ENCODE measurements at regions not wholly inside any gene's neighbourhood (a gene's known extent, or its start where the extent isn't known, plus 50 kb on each side); places are given as distances from the start of the nearest gene placed in this dataset.
A peak's percentile ranks its signal among the peaks of the same experiment; 100 is the strongest.
"Not testable (repeated sequence)": the region's sequence is repeated elsewhere in the genome, so short reads cannot be mapped to it uniquely, and the experiment has no call there.

DNA sequence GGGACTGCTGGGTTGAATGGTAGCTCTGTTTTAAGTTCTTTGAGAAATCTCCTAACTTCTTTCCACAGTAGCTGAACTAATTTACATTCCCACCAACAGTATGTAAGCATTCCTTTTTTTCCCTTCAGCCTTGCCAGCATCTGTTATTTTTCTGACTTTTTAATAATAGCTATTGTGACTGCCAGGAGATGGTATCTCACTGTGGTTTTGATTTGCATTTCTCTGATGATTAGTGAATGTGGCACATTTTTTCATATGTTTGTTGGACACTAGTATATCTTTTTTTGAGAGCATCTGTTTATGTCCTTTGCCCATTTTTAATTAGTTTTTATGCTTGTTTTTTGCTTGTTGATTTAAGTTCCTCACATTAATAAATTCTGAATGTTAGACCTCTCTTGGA is 990.8 kb downstream of the GATA3 start:
- DNase-seq (ENCODE audit: low read depth): no peak

DNA sequence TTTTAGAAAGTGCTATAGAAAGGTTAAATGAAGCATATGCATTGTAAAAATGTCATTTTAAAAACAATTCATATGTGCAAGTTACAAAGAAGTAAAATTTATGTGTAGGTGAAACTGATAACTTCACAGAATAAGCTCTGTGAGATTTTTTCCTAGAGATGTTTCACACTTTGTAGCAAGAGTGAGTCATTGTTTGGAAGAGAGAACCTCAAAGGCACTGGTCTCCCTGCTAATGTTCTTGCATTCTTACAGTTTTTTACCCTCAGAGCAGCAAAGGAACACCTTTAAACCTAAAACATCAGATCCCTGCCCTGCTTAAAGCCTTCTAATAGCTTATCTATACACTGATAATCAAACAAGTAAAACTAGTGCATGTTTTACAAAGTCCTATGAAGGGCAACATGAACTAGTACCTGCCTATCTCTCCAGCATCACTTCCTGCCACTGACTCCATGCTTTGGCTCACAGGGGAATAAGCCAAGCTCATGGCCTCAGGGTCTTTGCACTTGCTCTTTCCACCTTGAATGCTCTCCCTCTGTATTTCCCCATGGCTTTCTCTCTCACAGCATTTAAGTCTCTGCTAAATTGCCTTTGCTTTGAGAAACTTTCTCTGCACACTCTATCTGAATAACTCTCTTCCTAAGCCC is 997.0 kb downstream of the GATA3 start:
- no peak for DNase-seq (ENCODE audit: low read depth)

DNA sequence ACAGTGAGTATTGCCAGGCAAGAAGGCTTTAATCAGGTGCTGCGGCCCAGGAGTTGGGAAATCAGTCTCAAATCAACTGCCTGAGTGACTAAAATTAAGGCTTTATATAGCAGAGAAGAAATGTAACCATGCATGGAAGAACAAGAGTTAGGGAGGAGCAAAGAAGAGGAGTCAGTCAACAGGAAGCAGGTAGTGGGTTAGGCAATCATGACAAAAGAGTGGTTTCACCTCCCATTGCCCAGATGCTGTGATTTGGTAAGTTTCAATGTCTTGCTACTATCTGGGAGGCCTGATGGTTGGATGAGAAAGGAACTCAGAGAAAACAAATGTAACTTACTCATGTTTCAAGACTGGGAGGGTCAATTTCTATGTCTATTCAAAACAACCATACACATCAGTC is 998.3 kb downstream of the GATA3 start:
- DNase-seq (ENCODE audit: low read depth): no peak

DNA sequence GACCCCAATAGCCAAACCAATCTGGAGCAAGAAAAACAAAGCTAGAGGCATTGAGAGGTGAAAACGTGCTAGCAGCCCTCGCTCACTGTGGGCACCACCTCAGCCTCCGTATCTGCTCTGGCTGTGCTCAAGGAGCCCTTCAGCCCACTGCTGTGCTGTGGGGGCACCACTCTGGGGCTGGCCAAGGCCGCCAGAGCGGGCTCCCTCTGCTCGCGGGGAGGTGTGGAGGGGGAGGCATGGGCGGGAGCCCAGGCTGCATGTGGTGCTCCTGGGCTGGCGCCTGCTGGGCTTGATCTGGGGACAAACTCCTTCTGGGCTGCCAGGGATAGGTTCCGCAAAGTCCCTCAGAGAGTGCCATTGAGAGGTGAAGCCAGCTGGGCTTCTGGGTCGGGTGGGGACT is 1002.0 kb downstream of the GATA3 start:
- DNase-seq (ENCODE audit: low read depth): no peak

DNA sequence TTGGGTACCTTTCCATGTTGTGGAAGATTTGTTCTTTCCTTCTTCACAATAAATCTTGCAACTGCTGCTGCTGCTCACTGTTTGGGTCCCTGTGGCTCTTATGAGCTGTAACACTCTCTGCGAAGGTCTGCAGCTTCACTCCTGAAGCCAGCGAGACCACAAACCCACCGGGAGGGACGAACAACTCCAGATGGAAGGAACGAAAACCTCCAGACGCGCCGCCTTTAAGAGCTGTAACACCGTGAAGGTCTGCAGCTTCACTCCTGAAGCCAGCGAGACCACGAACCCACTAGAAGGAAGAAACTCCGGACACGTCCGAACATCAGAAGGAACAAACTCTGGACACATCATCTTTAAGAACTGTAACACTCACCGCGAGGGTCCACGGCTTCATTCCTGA is 1002.8 kb downstream of the GATA3 start:
- not testable (repeated sequence) for DNase-seq (ENCODE audit: low read depth)

DNA sequence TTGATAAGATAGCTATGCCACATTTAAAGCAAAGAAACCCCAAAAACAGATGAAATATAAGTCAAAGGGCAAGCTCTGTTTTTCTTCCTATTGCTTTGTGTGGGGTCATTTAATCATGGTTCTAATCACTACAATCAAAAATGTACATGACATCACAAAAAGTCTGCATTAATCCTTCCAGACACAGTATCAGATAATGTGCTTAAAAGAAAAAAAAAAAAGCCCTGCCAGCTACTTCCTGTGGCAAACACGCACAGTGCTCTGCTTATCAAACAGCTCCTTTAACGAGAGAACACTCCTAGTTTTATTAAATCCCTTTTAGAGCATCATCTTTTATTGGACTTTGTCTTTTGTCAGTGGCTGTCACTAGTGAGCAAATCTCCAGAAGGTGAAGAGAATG is 1005.8 kb downstream of the GATA3 start:
- no peak for DNase-seq (ENCODE audit: low read depth)

DNA sequence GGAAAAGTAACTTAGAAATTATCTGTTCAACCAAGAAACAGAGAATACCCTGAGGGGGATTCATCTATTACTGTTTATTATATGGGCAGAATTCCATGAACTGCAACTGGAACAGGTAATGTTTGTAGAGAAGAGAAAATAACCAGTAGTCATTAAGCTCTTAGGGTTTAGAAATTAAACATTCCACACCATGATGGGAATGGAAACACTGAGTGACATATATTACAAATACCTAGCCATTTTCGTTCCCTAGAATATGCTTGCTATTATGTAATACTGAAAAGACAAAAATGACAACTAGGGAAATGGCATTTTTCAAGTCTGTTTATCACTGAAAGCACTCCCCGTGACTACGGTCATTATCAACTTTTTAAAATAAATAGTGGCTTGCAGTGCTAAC is 1007.4 kb downstream of the GATA3 start:
- DNase-seq (ENCODE audit: low read depth): no peak

DNA sequence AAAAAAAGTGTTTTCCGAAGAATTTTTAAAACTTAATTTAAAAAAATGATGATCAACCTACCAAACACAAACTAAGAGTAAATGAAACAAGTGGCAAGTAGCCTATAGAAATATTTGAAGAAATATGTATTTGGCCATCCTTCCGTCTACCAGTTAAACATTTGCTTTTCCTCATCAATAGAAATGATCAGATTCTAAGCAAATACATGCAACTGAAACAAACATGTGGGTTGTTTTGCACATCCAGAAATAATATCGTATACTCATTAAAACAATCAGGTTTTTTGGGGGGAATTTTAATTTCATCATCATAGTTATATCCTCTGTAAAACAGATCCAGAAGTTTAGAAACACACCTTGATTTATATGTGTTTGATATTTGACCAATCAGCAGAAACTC is 1011.7 kb downstream of the GATA3 start:
- DNase-seq (ENCODE audit: low read depth): no peak

DNA sequence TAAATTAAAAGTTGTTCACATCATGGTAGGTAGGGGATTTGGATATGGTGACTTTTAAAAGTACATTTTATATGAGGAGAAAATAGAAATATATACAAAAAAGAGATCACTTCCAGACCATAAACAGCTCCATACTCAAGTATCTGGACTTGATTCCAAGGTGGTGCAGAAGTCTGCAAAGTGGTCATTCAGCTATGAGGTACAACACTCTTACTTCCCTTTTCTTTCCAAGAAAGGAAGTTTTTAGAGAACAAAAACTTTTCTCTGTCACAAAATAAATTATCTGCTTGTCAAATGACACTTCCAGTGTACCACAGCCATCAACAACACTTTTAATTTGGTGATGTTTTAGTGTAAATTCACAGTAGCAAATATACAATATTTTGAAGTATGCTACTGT is 1013.5 kb downstream of the GATA3 start:
- no peak for DNase-seq (ENCODE audit: low read depth)

DNA sequence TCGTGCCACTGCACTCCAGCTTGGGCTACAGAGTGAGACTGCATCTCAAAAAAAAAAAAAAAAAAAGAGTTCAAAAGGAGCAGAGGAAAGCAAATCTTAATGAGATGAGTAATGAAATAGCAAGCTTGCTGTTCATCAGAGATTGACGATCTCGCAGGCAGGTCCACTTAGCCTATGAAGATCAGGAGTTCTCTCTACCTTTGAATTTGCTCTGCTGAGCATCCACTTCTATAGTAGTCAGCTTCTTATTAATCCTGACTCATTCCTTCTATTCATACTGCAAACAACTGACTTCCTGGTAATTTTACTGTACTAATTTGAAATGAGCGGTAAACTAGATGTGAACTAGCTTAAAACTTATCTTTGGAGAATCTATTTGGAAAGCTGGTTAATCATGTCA is 1014.6 kb downstream of the GATA3 start:
- DNase-seq (ENCODE audit: low read depth): no peak

DNA sequence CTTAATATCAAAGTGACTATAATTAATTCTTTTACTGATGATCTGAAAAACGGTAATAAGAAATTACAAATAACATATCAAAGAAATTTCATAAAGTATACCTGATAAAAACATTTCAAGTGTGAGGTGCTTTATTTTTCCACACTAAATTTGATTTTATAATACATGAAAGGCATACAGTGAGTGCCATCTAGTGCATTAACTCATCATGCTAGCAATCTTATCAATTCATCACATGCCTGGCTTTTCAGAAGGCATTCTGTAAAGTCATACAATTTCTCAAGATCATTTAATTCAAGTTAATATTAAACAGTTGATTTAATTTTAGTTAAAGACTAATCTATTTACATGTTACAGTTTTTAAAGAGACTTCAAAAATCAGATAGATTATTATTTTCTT is 1020.9 kb downstream of the GATA3 start:
- DNase-seq (ENCODE audit: low read depth): no peak

DNA sequence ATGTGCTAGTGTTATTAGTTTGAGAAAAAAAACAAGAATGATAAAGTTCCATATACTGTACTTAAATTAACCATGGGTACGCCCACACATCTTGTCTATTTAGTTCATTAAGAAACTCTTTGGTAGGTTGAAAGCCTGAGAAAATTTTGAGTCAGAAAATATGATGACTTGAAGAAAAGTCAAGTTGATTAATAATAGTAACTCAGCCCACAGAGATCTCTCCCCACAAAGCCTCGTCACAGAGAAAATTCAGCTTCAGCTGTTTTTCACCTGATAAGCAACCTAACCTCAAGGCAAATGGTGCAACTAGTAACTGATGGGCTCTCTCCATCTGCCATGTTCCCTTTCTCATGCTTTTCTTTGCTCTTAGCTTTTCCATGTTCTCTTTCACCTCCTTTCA is 1021.6 kb downstream of the GATA3 start:
- DNase-seq (ENCODE audit: low read depth): no peak

DNA sequence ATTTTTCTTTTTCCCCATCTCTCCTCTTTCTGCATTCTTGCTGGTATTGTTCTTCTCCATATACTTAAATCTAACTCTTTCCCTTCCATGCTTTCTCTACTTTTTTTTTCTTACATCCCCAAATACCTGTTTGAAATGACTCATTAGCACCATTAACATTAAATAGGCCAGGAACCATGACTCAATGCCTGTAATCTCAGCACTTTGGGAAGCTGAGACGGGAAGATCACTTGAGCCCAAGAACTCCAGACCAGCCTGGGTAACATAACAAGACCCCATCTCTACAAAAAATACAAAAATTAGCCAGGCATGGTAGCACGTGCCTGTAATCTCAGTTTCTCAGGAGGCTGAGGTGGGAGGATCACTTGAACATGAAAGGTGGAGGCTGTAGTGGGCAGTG is 1026.8 kb downstream of the GATA3 start:
- DNase-seq (ENCODE audit: low read depth): no peak

DNA sequence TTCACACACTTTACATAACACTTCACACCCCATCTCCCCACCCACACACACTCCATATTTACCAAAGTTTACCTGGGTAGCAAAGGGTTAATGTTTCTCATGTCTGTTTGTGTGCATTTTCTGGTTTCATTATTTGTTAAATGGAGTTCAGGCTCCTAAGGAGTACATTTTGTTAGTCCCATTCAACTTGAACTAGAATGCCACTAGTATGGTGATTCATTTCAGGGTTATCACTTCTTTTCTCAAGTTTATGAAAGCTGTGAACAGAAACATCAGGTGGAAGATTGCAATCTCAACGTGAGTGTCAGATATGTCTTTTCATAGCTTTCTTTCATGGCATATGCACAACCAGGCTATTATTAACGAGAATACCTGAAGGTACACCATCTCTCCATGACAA is 1027.5 kb downstream of the GATA3 start:
- DNase-seq (ENCODE audit: low read depth): no peak

DNA sequence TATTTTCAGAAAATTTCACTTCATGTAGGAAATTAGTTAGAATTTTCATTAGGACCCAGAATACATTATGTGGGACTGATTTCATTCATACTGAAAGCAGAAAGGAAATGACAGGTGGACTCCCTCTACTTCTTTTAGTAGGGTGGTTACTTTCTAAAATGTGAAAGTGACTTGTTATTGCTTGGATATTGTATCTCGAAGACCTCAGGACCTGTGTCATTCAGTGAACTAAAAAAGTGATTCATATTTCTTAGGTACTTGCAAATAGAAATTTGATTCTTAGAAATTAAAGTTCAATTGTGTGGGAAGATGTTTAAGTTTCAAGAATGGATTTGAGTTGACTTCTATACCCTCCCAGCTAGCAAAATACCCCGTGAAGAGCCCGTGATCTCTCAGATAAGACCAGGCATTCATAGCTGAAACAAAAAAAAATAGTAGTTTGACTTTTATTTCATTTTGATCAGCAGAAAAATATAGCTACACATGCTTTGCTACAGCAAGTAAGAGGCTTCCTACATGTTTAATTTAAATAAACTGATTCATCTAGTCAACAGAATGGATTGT is 1037.1 kb downstream of the GATA3 start:
- peak; percentile 21 for DNase-seq (ENCODE audit: low read depth)

DNA sequence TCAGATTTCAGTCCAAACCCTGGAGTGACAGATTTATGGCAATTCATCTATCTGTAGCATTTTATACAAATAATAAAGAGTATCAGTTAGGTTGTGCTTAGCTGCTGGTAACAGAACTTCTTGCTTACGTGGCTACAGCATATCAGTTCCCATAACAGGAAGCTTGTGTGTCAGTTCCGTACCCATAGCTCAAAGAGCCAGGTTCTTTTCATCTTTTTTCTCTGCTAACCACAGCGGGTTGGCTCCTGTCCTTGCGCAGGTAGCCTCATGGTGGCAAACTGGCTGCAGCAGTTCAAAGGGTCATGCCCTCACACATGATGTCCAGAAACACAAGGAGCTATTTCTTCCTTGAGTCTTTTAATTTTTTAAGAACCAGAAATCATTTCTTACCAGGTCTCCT is 1041.8 kb downstream of the GATA3 start:
- no peak for DNase-seq (ENCODE audit: low read depth)

DNA sequence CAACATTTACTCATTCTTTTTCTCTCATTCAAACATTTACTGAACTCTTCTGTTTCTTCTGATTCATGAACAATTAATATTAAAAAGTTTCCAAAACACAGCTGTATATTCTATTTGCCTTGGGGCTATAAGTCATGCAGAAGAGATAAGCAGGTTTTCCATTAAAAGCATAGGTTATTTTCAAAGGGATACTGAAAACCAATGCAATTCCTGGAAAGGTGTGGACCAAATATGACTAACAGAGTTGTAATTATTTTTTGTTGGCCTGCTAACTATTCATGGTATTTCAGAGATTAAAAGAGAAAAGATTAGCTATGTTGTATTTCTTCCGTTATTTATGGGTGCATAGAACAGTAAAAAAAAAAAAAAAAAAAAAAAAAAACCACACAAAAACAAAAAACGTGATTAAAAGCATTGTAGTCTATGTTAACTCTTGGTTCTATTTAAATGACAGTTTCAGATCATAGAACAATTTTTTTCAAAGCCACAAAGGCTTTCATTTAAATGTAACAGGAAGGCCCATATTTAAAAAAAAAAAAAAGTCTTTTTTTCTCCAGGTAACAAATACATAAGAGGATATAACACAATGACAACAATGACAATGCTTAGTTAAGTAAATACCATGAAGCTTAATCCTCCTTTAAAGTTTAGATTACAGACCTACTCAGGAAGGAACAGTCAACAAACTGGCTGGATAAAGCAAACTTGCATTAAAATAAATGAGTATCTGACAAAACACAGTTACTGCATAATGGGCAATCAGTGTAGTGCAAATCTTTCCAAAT is 1042.9 kb downstream of the GATA3 start:
- no peak for DNase-seq (ENCODE audit: low read depth)

DNA sequence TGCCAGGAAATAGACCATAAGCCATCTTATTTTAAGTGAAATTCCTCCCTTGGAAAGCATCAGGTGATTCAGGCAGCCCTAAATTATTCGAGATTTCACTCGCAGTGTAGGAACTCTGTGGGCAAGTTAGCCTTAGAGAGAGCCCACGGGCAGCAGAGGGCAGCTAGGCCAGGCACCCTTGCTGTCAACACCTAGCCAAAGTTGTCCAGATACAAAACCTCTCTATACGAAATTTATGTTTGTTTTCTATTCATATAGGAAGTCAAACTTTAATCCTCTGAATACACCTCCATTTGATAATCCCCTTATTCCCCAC is 1043.5 kb downstream of the GATA3 start:
- DNase-seq (ENCODE audit: low read depth): no peak

DNA sequence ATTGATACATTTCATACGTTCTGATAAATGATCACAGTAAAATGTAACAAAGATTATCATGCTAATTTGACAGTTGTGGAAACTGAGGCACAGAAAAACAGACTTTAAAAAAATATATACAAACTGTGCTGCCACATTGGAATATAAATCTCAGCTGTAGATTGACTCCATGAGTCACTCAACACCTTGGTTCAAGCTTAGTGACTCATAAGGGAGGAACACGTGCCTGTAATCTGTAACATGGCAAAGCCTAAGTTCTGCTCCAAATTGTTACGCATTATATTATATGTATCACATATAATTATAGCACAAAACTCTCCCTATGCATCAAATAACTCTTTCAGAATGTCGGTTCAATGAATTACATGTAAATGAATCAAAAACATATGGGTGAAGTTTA is 1047.5 kb downstream of the GATA3 start:
- no peak for DNase-seq (ENCODE audit: low read depth)

DNA sequence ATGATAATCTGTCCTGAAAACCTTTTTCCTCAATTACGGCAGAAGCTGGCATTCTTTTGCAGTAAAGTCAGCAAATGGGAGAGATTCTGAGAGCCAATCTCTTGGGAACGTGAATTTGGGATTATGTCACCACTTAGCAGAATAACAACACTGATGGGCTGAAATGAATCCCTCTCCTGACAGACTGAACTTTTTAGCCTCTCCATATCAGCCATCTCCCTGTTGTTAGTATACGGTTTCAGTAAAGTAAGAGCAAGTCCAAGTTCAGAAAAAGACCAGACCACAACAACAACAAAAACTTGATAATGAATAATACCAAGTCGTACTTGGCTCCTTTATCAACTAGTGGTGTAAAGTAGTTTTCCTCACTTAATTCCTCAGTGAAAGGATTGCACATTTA is 1048.8 kb downstream of the GATA3 start:
- DNase-seq (ENCODE audit: low read depth): no peak

DNA sequence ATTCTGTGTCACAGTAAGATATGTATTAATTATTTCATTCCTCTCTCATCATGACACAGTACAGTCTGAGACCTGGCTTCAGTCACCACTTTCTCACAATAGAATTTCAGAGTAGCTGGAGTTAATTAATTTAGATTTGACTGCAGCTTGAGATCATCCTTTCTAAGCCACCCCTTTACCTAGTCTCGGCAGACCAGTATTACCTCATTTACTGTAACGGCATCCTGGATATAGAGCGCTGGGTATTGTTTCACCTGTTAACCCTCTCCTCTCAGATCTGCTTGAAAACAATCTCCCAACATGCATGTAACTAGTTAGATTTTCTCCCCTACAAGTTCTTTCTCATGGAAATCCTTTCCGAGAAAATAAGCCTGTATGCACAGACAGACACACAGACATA is 1057.5 kb downstream of the GATA3 start:
- no peak for DNase-seq (ENCODE audit: low read depth)

DNA sequence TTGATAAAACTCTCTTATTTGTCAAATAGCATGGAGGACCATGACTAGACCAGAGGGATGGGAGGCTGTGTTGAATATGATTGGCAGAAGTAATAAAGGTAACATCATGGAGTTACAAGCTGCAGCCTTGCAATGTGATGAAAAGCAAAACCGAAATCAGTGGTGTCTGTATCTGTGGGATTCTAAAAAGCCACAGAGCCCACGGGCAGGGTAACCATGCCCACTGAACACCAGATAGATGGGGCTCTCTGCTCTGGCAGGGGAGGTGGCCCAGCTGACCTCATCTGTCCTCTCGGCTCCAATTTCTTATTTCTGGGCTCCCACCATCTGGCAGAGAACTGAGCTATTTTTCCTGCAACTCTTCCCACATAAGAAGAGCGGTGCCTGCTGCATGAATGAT is 1072.2 kb downstream of the GATA3 start:
- no peak for DNase-seq (ENCODE audit: low read depth)

DNA sequence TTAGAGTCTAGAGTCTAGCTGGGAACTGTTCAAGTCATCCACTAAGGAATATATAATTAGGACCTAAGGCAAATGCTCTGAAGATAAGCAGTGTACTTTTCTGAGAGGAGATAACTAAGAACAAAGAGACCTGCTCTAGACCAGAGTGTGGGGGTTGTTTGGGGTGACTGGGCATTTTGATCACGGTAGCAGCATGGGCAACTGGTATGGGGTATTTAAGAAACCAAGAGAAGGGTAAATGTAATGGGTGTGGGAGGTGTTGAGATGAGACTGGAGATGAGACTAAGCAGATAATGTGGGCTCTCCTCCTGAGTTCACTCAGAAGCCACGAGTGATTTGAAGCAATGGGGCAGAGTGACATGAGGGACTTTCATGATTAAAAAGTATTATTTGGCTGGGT is 1082.9 kb downstream of the GATA3 start:
- DNase-seq (ENCODE audit: low read depth): no peak

DNA sequence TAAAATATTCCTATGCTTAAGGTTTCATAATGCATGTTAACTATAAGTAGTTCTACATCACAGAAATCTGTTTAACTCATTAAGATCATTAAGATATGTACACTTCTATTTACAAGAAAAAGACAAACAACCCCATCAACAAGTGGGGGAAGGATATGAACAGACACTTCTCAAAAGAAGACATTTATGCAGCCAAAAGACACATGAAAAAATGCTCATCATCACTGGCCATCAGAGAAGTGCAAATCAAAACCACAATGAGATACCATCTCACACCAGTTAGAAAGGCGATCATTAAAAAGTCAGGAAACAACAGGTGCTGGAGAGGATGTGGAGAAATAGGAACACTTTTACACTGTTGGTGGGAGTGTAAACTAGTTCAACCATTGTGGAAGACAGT is 1084.3 kb downstream of the GATA3 start:
- DNase-seq (ENCODE audit: low read depth): not testable (repeated sequence)

All from activated T-cell treated with anti-CD3 and anti-CD28 coated beads for 48 hours (primary cell).